ENCODE measurements at regions not wholly inside any gene's neighbourhood (a gene's known extent, or its start where the extent isn't known, plus 50 kb on each side); places are given as distances from the start of the nearest gene placed in this dataset.

DNA sequence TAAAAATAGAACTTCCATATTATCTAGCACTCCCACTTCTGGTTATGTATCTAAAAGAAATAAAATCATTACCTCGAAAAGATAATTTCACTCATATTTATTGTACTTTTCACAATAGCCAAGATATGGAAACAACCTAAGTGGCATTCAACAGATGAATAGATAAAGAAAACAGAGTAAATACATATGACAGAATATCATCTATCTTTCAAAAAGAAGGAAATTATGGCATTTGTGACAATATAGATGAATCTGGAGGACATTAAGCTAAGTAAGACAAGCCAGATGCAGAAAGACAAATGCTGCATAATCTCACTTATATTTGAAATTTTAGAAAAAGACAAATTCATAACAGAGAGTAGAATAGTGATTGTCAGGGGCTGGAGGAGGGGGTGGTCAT lies 590.0 kb upstream of the ANO3 start:
- TF ChIP-seq, protein P1, sequence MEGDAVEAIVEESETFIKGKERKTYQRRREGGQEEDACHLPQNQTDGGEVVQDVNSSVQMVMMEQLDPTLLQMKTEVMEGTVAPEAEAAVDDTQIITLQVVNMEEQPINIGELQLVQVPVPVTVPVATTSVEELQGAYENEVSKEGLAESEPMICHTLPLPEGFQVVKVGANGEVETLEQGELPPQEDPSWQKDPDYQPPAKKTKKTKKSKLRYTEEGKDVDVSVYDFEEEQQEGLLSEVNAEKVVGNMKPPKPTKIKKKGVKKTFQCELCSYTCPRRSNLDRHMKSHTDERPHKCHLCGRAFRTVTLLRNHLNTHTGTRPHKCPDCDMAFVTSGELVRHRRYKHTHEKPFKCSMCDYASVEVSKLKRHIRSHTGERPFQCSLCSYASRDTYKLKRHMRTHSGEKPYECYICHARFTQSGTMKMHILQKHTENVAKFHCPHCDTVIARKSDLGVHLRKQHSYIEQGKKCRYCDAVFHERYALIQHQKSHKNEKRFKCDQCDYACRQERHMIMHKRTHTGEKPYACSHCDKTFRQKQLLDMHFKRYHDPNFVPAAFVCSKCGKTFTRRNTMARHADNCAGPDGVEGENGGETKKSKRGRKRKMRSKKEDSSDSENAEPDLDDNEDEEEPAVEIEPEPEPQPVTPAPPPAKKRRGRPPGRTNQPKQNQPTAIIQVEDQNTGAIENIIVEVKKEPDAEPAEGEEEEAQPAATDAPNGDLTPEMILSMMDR (IDR thresholded peaks at IDR 0.05; ENCODE audit: low read depth, low read length, missing control alignments) = no peak
- no peak for DNase-seq (ENCODE audit: low read depth)
- no peak overlapping the region for H3K4me3 ChIP-seq (ENCODE audit: low read depth, low read length)
- in situ Hi-C loops (cut with HindIII; ENCODE audit: low sequenced_read_pairs) = no loop called here

DNA sequence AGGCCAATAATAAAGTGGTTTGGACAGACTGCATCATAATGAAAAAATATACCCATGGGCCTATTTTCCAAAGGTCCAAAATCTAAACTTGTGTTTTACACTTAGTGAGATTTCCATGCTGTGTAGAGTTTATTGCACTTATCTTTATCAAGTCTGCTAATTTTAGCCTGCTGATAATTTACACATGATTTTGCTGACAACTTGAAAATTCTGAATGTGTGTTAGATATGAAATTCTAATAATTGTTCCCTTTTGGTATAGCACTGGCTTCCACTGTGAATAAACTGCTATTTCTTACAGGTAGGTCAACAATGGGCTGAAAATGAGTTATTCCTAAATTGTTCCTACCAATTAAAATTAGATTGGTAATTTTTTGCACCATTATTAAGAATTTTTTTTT lies 589.1 kb upstream of the ANO3 start:
- TF ChIP-seq, protein P1 (IDR thresholded peaks at IDR 0.05; ENCODE audit: low read depth, low read length, missing control alignments) = no peak
- no peak overlapping the region for H3K4me3 ChIP-seq (ENCODE audit: low read depth, low read length)
- DNase-seq (ENCODE audit: low read depth) = no peak
- in situ Hi-C loops (cut with HindIII; ENCODE audit: low sequenced_read_pairs) = no loop called here

DNA sequence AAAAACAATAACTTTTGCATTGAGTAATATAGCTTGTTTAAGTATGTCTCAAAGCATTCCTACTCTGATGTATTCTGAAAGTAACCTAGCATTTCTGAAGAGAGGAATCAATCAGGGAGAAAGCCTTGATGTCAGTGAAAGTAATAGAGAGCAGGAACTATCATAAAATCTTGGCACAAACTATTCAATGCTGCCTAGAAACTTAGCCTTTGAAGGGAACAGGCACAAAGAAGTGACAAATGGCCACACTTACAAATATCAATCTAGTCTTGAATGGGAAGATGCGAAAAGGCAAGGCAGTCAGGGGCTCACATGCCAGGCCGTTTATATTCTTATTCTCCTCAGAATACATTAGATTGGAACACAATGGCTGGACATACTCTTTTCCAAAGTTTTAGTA lies 576.5 kb upstream of the ANO3 start:
- TF ChIP-seq, protein P1 (IDR thresholded peaks at IDR 0.05; ENCODE audit: low read depth, low read length, missing control alignments) = no peak
- DNase-seq (ENCODE audit: low read depth) = no peak
- no peak overlapping the region for H3K4me3 ChIP-seq (ENCODE audit: low read depth, low read length)
- in situ Hi-C loops (cut with HindIII; ENCODE audit: low sequenced_read_pairs) = no loop called here

DNA sequence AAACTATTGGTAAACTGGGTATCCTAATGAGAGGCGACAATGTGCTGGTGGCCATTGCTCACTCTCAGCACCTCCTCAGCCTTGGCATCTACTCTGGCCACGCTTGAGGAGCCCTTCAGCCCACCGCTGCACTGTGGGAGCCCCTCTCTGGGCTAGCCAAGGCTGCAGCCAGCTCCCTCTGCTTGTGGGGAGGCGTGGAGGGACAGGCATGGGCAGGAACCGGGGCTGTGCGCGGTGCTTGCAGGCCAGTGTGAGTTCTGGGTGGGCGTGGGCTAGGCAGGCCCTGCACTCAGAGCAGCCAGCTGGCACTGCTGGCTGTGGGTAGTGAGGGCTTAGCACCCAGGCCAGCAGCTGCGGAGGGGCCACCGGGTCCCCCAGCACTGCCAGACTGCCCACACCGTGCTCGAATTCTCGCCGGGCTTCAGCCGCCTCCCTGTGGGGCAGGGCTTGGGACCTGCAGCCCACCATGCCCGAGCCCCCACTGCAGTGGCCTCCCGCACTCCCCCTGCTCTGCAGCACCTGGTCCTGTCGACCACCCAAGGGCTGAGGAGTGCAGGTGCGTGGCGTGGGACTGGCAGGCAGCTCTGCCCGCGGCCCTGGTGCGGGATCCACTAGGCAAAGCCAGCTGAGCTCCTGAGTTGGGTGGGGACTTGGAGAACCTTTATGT lies 575.9 kb upstream of the ANO3 start:
- in situ Hi-C loops (cut with HindIII; ENCODE audit: low sequenced_read_pairs) = no loop called here
- no peak for DNase-seq (ENCODE audit: low read depth)
- no peak overlapping the region for H3K4me3 ChIP-seq (ENCODE audit: low read depth, low read length)
- TF ChIP-seq, protein P1 (IDR thresholded peaks at IDR 0.05; ENCODE audit: low read depth, low read length, missing control alignments) = no peak

DNA sequence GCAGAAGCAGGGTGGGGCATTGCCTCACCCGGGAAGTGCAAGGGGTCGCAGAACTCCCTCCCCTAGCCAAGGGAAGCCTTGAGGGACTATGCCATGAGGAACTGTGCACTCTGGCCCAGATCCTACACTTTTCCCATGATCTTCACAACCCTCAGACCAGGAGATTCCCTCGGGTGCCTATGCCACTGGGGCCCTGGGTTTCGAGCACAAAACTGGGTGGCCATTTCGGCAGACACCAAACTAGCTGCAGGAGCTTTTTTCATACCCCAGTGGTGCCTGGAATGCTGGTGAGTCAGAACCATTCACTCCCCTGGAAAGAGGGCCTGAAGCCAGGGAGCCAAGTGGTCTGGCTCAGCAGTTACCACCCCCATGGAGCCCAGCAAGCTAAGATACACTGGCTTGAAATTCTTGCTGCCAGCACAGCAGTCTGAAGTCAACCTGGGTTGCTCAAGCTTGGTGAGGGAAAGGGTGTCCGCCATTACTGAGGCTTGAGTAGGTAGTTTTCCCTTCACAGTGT lies 573.7 kb upstream of the ANO3 start:
- TF ChIP-seq, protein P1 (IDR thresholded peaks at IDR 0.05; ENCODE audit: low read depth, low read length, missing control alignments) = no peak
- in situ Hi-C loops (cut with HindIII; ENCODE audit: low sequenced_read_pairs) = no loop called here

DNA sequence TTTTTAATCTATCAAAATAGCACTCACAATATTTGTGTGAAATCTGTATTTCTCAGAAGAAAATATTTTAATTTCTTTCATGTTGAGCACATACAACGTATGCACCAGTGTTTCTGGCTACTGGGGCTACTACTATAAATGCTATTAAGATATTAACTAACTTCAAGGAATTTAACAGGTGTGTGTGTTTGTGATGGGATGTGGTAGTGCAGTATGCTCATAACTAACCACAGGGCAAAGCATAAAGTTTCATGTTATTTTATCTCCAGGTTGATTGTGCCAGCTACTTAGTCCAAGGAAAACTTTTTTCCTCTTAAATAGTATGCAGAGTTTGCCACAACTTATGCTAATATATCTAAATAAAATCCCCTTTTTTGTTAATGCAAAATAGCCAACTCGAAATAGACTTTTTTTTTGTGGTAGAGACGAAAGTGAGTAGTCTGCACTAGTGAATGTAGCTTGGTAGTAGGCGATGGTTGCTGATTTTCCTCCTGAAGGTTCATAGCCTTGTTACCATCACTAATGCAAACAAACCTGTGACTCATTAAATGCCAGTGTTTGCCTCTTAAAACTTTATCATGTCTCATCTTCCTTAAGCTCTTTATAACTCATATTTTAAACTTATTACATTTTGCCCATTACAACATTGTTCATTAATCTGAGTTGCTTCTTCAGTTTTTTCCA lies 565.5 kb upstream of the ANO3 start:
- in situ Hi-C loops (cut with HindIII; ENCODE audit: low sequenced_read_pairs) = no loop called here
- TF ChIP-seq, protein P1 (IDR thresholded peaks at IDR 0.05; ENCODE audit: low read depth, low read length, missing control alignments) = no peak
- no peak for DNase-seq (ENCODE audit: low read depth)
- no peak overlapping the region for H3K4me3 ChIP-seq (ENCODE audit: low read depth, low read length)

More for the DNA sequence above, 573.7 kb upstream of the ANO3 start:
- no peak overlapping the region for H3K4me3 ChIP-seq (ENCODE audit: low read depth, low read length)
- no peak for DNase-seq (ENCODE audit: low read depth)
